Endodermal cell (in vitro differentiated cells): ENCODE measurements at regions not wholly inside any gene's neighbourhood (a gene's known extent, or its start where the extent isn't known, plus 50 kb on each side); places are given as distances from the start of the nearest gene placed in this dataset.

Experiments
- DNase-seq: peaks from one replicate; pipeline ENCODE4 v3.0.0-alpha.2; 2017
- H3K27ac ChIP-seq: 2 replicates; pipeline ENCODE4 v1.5.1; 2013; ENCODE audit warnings: mild to moderate bottlenecking, low read depth, low read length, moderate library complexity
- H3K27me3 ChIP-seq: 2 replicates; pipeline ENCODE4 v1.6.1; 2013; ENCODE audit warnings: mild to moderate bottlenecking, low read length, moderate library complexity; ENCODE audit not compliant: insufficient read depth, control insufficient read depth, poor library complexity, severe bottlenecking
- H3K36me3 ChIP-seq: 2 replicates; pipeline ENCODE4 v1.7.0; 2013; ENCODE audit warnings: mild to moderate bottlenecking, low read length, moderate library complexity; ENCODE audit not compliant: control insufficient read depth, insufficient read depth
- H3K4me1 ChIP-seq: one replicate; pipeline ENCODE4 v1.7.0; 2013; ENCODE audit warnings: low read length; ENCODE audit not compliant: control insufficient read depth, insufficient read depth
- H3K4me3 ChIP-seq: 2 replicates; pipeline ENCODE4 v1.5.1; 2013; ENCODE audit warnings: mild to moderate bottlenecking, low read length, moderate library complexity
- H3K9ac ChIP-seq: 2 replicates; pipeline ENCODE4 v1.6.1; 2013; ENCODE audit warnings: mild to moderate bottlenecking, low read length, moderate library complexity; ENCODE audit not compliant: poor library complexity, severe bottlenecking; ENCODE audit errors: extremely low read depth
- H3K9me3 ChIP-seq: 2 replicates; pipeline ENCODE4 v1.6.1; 2013; ENCODE audit warnings: mild to moderate bottlenecking, low read length, moderate library complexity; ENCODE audit not compliant: control insufficient read depth
- H3K27ac Mint-ChIP-seq: 2 replicates; pipeline ENCODE4 v1.8.0; 2020; ENCODE audit warnings: mixed read lengths
- H3K27me3 Mint-ChIP-seq: 2 replicates; pipeline ENCODE4 v1.8.0; 2021; ENCODE audit warnings: mild to moderate bottlenecking, mixed read lengths; ENCODE audit not compliant: insufficient read depth
- H3K36me3 Mint-ChIP-seq: 2 replicates; pipeline ENCODE4 v1.8.0; 2020; ENCODE audit warnings: low read depth, mixed read lengths
- H3K4me1 Mint-ChIP-seq: 2 replicates; pipeline ENCODE4 v1.8.0; 2020; ENCODE audit warnings: mixed read lengths
- H3K4me3 Mint-ChIP-seq: 2 replicates; pipeline ENCODE4 v1.8.0; 2020; ENCODE audit warnings: mild to moderate bottlenecking, moderate library complexity, mixed read lengths
- H3K9me3 Mint-ChIP-seq: 2 replicates; pipeline ENCODE4 v1.8.0; 2020; ENCODE audit warnings: mild to moderate bottlenecking, mixed read lengths
- WGBS, 2 experiments: methylation state at CpG; one replicate each; pipeline versions ENCODE4 v1.1.5 to v1.1.7; 2013; ENCODE audit warnings: missing lambda C conversion rate in 2 of 2, mixed read lengths in 1 of 2; ENCODE audit not compliant: insufficient coverage in 1 of 2, insufficient read length in 1 of 2; 5-methylcytosine and 5-hydroxymethylcytosine counted together
- TF ChIP-seq, protein P1 (sequence below): fragments of 200-600 bp; sonication (generic); conservative IDR thresholded peaks from 2 replicates; pipeline ENCODE4 v1.5.0; 2021; ENCODE audit warnings: antibody characterized with exemption, mild to moderate bottlenecking

DNA sequence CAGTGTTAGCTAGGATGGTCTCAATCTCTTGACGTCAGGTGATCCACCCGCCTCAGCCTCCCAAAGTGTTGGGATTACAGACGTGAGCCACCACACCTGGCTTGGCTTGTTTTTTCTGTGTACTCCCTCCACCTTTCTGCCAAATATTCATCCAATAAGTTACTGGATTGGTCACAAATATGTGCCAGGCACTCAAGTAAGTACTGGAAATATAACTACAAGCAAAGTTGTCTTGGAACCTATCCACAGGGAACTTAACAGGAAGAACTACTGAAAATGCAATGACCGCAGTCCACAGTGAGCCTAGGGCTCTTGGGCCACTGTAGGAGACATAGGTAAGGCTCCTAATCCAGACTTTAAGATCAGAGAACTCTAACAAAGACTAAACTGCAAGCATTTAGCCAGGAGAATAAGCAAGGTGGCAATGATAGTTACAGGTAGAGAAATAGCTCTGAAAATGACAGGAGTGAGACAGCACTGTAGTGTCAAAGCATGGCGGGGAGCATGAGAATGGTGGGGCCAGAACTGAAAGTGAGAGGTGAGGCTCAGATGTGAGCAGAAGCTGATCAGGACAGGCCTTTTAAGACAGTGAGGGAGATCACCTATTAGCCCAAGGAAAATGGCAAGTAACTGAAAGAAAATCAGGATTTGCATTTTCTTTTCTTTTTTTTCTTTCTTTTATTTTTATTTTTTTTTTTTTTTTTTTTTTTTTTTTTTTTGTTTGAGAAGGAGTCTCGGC, 252.1 kb downstream of the RBM43 start:
- TF ChIP-seq, protein P1, sequence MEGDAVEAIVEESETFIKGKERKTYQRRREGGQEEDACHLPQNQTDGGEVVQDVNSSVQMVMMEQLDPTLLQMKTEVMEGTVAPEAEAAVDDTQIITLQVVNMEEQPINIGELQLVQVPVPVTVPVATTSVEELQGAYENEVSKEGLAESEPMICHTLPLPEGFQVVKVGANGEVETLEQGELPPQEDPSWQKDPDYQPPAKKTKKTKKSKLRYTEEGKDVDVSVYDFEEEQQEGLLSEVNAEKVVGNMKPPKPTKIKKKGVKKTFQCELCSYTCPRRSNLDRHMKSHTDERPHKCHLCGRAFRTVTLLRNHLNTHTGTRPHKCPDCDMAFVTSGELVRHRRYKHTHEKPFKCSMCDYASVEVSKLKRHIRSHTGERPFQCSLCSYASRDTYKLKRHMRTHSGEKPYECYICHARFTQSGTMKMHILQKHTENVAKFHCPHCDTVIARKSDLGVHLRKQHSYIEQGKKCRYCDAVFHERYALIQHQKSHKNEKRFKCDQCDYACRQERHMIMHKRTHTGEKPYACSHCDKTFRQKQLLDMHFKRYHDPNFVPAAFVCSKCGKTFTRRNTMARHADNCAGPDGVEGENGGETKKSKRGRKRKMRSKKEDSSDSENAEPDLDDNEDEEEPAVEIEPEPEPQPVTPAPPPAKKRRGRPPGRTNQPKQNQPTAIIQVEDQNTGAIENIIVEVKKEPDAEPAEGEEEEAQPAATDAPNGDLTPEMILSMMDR: no peak
- H3K27me3 ChIP-seq: no peaks in the 10 kb centered on the region
- DNase-seq: no peak
- H3K9me3 ChIP-seq: no peaks in the 10 kb centered on the region
- 92 to 100% methylated on average over 4 to 6 of the region's 6 CpGs for WGBS, 2 experiments
- no peaks in the 10 kb centered on the region for H3K36me3 ChIP-seq
- no peaks in the 10 kb centered on the region for H3K36me3 Mint-ChIP-seq
- H3K27ac ChIP-seq: no peak overlapping the region
- no peaks in the 10 kb centered on the region for H3K27me3 Mint-ChIP-seq
- H3K27ac Mint-ChIP-seq: no peak overlapping the region
- no peaks in the 10 kb centered on the region for H3K4me1 ChIP-seq
- H3K4me3 Mint-ChIP-seq: no peak overlapping the region
- no peak overlapping the region for H3K4me3 ChIP-seq
- H3K4me1 Mint-ChIP-seq: no peaks in the 10 kb centered on the region
- H3K9ac ChIP-seq: no peak overlapping the region
- no peaks in the 10 kb centered on the region for H3K9me3 Mint-ChIP-seq

DNA sequence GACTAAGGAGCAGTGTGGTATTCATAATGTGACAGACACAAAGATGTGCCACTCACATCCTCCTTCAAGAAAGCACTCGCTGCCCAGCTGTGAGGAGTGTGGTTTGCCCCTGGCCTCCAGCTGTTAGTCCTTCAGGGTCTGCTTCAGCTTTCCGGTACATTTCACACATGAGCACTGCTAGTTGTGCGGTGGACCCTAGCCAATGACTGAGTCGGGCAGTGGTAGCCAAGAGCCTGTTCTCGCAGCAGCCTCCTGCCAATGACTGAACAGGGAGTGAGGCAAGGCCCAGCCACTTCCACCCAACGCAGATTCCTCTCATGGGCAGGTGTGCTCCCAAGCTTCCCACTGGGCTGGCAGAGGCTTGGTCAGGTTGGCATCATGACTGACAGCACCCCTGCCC, 254.3 kb downstream of the RBM43 start:
- DNase-seq: no peak
- no peaks in the 10 kb centered on the region for H3K4me1 ChIP-seq
- 87 to 91% methylated on average over 4 to 6 of the region's 6 CpGs for WGBS, 2 experiments
- no peaks in the 10 kb centered on the region for H3K27me3 ChIP-seq
- Mint-ChIP-seq H3K27me3 (no peaks in the 10 kb centered on the region), H3K4me1 (no peaks in the 10 kb centered on the region), H3K4me3 (no peak overlapping the region), H3K36me3 (no peaks in the 10 kb centered on the region), H3K27ac (no peak overlapping the region), H3K9me3 (no peaks in the 10 kb centered on the region)
- no peak overlapping the region for H3K4me3 ChIP-seq
- H3K36me3 ChIP-seq: no peaks in the 10 kb centered on the region
- TF ChIP-seq, protein P1: no peak
- no peak overlapping the region for H3K27ac ChIP-seq
- H3K9ac ChIP-seq: no peak overlapping the region
- no peaks in the 10 kb centered on the region for H3K9me3 ChIP-seq

DNA sequence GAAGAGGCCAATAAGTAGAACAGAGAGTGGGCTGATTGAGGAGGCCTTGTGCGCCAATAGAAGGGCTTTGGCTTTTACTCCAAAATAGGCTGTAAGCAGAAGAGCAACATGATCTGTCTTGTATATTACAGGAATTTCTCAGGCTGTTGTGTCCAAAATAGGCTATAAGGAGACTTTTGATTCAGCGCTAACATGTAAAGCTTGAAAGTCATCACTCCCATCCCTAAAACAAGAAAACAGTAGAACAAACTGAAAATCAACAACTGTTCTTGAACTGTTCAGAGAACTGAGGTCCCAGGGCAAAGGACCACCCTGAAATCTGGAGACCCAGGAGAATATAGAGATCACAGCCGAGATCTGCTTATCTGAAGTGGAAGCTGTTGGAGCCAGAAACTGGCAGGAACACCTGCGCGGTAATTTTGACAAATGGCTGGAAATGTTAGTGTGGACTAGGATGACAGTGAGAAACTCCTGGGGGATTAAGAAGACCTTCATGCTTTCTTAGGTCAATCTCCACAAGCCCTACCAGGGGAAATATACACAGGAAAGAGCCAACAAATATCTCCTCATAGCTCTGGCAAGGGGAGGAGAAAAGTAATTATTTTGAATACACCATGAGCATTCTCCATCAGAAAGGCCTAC, 258.6 kb downstream of the RBM43 start:
- no peak overlapping the region for H3K27ac ChIP-seq
- Mint-ChIP-seq H3K36me3 (no peaks in the 10 kb centered on the region), H3K27me3 (no peaks in the 10 kb centered on the region), H3K4me3 (no peak overlapping the region), H3K27ac (no peak overlapping the region), H3K4me1 (no peaks in the 10 kb centered on the region), H3K9me3 (no peaks in the 10 kb centered on the region)
- H3K27me3 ChIP-seq: no peaks in the 10 kb centered on the region
- H3K4me1 ChIP-seq: no peaks in the 10 kb centered on the region
- 75 to 92% methylated on average over 1 to 5 of the region's 5 CpGs for WGBS, 2 experiments
- no peak overlapping the region for H3K9ac ChIP-seq
- TF ChIP-seq, protein P1: no peak
- no peak overlapping the region for H3K4me3 ChIP-seq
- H3K36me3 ChIP-seq: no peaks in the 10 kb centered on the region
- H3K9me3 ChIP-seq: no peaks in the 10 kb centered on the region
- no peak for DNase-seq
